Fibroblast of mammary gland (primary cell): ENCODE measurements at regions not wholly inside any gene's neighbourhood (a gene's known extent, or its start where the extent isn't known, plus 50 kb on each side); places are given as distances from the start of the nearest gene placed in this dataset.

Experiments
- DNase-seq: peaks from one replicate; pipeline ENCODE4 v3.0.0-alpha.2; 2010; ENCODE audit warnings: low read depth
- H3K4me3 ChIP-seq: 2 replicates; pipeline ENCODE4 v1.5.1; 2011; ENCODE audit warnings: low read depth, mild to moderate bottlenecking, low read length, moderate library complexity; ENCODE audit not compliant: control insufficient read depth
- TF ChIP-seq, protein P1 (sequence below): conservative IDR thresholded peaks from 2 replicates; pipeline ENCODE4 v1.5.1; 2011; ENCODE audit warnings: low read depth, low read length, inconsistent platforms; ENCODE audit not compliant: control insufficient read depth, insufficient read depth

DNA sequence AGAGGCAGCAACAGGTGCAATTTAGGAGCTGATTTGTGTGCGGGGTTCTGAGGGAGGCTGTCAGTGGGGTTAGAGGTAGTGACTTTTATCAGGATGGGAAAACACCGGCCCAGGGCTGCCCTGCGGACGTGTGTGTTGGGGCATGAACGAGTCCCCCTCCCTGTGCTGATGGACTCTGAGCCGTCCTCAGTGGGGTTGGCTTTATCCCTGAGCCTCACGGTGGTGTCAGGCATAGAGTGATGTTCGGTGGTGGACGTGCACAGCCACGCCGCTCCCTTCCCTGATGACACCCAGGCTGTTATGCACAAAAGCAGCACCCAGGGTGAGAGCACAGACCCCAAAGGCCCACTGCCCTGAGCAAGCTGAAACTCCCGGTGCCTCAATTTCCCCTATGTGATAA is 809.1 kb downstream of the BRD1 start:
- H3K4me3 ChIP-seq, result no peak overlapping the region
- no peak for DNase-seq
- TF ChIP-seq, protein P1, sequence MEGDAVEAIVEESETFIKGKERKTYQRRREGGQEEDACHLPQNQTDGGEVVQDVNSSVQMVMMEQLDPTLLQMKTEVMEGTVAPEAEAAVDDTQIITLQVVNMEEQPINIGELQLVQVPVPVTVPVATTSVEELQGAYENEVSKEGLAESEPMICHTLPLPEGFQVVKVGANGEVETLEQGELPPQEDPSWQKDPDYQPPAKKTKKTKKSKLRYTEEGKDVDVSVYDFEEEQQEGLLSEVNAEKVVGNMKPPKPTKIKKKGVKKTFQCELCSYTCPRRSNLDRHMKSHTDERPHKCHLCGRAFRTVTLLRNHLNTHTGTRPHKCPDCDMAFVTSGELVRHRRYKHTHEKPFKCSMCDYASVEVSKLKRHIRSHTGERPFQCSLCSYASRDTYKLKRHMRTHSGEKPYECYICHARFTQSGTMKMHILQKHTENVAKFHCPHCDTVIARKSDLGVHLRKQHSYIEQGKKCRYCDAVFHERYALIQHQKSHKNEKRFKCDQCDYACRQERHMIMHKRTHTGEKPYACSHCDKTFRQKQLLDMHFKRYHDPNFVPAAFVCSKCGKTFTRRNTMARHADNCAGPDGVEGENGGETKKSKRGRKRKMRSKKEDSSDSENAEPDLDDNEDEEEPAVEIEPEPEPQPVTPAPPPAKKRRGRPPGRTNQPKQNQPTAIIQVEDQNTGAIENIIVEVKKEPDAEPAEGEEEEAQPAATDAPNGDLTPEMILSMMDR, result no peak

DNA sequence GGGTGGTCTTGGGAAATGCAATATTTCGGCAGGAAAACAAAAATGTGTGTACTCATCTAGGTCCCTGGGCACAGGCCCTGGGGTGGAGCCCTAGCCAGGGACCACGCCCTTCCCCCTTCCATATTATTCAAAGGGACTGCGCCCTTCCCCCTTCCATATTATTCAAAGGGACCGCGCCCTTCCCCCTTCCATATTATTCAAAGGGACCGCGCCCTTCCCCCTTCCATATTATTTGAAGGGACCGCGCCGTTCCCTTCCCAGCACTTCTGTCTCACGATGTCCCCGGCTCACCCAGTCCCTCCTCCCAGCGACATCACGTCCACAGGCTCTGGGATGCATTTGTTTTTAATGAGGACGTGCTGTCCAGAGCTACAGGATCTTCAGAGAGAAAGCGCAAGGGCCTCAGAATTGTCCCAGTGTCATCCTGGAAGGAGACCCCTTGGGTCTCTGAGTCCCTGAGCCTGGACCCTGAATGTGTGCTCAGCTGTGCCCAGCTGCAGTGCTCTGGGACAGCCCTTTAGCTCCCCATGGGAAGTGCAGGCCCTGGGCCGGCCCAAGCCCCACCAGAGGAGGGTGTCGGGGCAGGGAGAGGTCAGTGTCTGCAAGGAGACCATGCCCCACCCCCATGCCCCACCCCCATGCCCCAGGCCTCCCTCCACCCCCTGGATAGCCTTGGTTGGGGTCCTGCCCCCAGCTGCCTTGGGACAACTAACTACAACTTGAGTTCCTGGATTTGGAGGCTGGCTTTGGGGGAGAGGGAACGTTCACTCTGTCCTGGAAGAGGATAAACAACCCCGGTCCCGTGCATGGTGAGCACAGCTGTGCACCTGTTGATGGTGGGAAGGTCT is 810.0 kb downstream of the BRD1 start:
- DNase-seq, result no peak
- no peak overlapping the region for H3K4me3 ChIP-seq
- TF ChIP-seq, protein P1, result no peak

DNA sequence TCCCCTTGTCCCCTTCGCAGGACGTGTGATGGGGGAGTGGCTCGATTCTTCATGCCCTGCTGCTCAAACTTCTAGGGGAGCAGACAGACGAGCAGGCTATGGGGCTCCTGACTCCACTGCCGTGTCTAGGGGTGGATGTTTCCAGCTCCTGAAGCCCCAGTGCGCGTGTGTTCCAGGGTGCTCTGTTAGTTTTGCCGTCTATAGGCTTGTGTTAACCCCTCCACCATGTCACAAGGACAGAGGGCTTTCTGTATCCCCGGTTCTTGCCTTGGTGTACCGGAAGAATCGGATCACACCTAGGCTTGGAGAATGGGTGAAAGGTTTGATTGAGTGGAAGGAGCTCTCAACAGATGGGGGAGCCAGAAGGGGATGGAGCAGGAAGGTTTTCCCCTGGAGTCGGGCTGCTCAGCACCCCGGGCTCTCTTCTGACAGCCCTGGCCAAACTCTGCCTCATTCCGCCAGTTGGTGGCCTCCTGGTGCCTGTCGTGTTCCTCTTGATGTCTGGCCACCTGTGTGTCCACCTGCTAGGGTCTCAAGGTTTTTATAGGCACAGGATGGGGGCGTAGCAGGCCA is 810.7 kb downstream of the BRD1 start:
- TF ChIP-seq, protein P1, result no peak
- DNase-seq, result no peak
- no peak overlapping the region for H3K4me3 ChIP-seq

DNA sequence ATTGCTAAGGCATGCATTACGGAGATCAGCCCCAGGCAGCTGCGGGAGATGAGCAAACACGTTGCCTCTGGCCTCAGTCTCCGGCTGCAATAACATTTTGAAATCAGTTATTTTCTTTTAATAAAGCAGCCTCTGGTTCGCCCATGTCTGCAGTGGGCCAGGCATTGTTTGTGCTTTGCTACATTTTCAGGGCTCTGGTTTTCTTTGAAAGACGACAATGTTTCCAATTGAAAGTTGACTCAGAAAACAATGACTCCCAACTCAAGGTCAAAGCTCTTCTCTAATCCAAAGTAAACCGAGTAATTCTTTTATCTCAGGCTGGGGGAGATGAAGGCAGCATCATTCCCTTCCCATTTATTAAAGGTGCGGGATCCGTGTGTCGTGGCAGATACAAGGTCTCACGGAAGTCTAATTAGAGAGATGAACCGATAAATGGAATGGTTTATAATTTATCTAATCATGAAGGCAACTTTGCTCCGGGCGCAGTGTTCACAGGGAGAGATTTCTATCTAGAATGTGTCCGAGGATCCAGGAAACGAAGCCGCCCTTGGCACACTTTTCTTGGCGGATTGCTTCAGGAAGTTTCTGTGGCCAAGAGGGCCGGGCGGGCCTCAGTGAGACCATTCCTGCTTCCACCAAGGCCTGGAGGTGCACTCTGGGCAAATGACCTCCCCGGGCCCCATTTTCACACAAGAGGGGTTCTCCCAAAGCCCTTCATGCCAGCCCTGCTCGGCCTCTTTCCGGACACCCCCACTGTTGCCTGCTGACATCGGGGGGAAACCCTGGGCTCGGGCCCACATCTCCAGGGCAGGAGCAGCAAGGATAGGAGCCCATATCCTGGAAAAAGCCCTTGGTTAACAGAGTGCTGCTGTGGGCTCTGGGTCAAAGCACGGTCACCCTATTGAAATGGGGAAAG is 811.4 kb downstream of the BRD1 start:
- DNase-seq, result no peak
- TF ChIP-seq, protein P1, result no peak
- no peak overlapping the region for H3K4me3 ChIP-seq

DNA sequence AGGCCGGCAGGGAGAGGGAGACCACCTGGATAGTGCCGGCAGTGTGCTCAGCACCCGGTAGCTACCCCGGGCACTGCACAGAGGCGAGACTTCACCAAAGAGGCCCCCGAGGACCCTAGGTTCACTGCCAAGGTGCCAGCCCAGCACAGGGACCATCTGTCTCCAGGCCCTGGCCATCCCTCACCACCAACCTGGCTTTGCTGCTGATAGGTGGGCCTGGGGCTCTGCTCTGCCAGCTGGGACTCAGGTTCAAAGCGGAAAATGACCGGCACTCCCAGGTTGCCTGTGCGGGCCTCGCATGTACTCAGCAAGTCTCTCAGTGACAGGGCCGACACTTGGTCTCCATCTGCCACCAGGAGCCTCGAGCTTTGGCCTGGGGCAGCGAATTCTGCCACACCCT is 812.2 kb downstream of the BRD1 start:
- TF ChIP-seq, protein P1, result no peak
- H3K4me3 ChIP-seq, result no peak overlapping the region
- no peak for DNase-seq

DNA sequence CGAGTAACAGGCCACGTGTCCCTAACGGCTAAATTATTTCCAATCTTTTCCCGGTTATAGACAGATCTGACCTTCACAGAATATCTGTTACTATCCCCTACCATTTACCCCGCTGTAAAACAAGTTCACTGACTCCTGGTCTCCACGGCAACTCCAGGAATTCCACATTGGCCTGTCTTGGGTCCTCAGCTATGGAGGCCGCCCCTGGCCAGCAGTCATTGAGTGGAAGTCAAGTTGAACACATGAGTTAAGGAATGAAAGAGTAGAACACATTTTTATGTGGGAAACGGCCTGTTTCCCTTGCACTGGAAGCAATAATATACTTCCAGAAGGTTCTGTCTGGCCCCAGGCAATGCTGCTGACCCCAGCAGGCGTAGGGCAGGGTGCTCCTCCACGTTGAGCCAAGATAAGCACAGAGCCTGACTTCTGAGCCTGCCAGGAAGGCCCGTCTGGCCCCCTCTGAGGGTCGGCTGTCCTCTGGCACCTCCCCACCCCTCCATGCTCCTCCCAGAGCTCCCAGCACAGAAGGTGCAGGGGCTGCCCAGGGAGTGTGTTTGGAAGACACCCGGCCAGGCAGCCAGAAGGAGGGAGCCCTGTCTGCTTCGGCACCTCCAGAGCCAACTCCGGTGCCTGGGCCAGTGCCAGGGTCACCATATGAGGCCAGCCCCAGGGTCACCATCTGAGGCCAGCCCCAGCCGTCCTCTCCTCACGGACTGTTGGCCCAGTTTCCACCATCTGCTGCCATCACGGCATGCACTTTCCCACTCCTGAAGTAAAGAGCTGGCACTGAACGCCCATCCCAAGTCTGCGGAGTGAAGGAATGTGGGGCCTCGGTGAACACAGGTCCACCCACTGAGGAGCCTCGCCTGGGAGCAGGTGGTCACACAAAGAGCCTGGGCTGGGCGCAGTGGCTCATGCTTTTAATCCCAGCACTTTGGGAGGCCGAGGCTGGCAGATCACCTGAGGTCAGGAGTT is 813.2 kb downstream of the BRD1 start:
- H3K4me3 ChIP-seq, result no peak overlapping the region
- TF ChIP-seq, protein P1, result no peak
- no peak for DNase-seq
